ENCODE measurements at regions not wholly inside any gene's neighbourhood (a gene's known extent, or its start where the extent isn't known, plus 50 kb on each side); places are given as distances from the start of the nearest gene placed in this dataset.
A peak's percentile ranks its signal among the peaks of the same experiment; 100 is the strongest.

DNA sequence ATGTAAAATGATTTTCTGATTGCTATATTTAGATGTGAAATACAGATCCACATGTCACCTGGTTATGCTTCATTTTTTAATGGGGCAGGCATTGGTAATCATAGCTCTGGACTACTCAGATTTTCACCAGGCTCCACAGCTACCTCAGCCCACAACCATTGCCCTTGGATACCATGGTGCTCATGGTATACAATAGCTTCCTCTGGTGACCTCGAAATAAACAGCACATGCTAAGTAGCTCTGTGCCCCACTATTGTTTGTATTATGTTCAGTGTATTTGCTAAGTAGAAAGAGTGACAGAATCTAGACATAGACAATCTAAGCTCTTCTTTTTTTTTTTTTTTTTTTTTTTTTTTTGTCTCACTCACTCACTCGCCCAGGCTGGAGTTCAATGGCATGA is 274.4 kb upstream of the USP15 start:
- H3K9me3 Mint-ChIP-seq: peaks cover 5% of the 10 kb centered on the region
- no peak overlapping the region for H3K4me3 Mint-ChIP-seq
- H3K36me3 Mint-ChIP-seq (ENCODE audit: low read depth): no peaks in the 10 kb centered on the region
- no peaks in the 10 kb centered on the region for H3K27me3 Mint-ChIP-seq (ENCODE audit: low read depth, poor library complexity)
- no peak overlapping the region for H3K27ac Mint-ChIP-seq
- no peak for DNase-seq
- TF ChIP-seq, protein P1, sequence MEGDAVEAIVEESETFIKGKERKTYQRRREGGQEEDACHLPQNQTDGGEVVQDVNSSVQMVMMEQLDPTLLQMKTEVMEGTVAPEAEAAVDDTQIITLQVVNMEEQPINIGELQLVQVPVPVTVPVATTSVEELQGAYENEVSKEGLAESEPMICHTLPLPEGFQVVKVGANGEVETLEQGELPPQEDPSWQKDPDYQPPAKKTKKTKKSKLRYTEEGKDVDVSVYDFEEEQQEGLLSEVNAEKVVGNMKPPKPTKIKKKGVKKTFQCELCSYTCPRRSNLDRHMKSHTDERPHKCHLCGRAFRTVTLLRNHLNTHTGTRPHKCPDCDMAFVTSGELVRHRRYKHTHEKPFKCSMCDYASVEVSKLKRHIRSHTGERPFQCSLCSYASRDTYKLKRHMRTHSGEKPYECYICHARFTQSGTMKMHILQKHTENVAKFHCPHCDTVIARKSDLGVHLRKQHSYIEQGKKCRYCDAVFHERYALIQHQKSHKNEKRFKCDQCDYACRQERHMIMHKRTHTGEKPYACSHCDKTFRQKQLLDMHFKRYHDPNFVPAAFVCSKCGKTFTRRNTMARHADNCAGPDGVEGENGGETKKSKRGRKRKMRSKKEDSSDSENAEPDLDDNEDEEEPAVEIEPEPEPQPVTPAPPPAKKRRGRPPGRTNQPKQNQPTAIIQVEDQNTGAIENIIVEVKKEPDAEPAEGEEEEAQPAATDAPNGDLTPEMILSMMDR (IDR thresholded peaks at IDR 0.05): no peak
- H3K4me1 Mint-ChIP-seq: no peaks in the 10 kb centered on the region

DNA sequence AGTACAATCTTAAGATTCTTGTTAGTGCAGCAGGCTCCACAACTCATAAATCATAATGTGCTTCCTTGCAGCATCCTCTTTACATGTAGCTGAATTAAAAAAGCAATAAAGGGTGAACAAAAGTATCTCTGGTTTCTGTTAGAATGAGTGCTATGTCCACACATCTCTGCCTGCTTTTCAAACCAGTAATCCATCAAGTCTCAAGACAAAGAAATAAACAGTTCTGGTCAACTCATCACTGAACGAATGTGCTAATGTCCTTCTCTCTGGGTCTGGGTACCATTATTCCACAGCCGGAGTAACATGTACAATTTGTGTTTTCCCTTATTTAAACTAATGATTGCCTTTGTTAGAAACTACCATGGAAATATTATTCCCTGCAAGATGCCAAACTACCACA is 273.0 kb upstream of the USP15 start:
- H3K4me3 Mint-ChIP-seq: no peak overlapping the region
- no peaks in the 10 kb centered on the region for H3K36me3 Mint-ChIP-seq (ENCODE audit: low read depth)
- no peaks in the 10 kb centered on the region for H3K4me1 Mint-ChIP-seq
- TF ChIP-seq, protein P1 (IDR thresholded peaks at IDR 0.05): no peak
- H3K27me3 Mint-ChIP-seq (ENCODE audit: low read depth, poor library complexity): no peaks in the 10 kb centered on the region
- no peak for DNase-seq
- H3K9me3 Mint-ChIP-seq: no peaks in the 10 kb centered on the region
- H3K27ac Mint-ChIP-seq: no peak overlapping the region

DNA sequence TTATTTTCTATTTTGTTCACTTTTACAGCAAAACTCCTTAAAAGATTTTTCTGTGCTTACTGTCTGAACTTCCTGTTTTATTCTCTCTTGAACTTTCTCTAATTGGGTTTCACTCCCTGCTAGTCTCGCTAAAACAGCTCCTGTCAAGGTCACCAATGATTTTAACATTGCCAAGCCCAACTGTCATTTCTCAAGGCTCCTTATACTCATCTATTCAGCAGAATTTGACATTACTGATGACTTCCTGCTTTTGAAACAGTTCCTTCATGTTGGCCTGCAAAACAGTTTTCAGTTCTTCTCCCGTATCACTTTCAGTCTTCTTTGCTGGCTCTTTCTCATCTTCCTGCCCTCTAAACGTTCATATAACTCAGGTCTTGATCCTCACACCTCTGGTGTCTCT is 268.5 kb upstream of the USP15 start:
- no peaks in the 10 kb centered on the region for H3K27me3 Mint-ChIP-seq (ENCODE audit: low read depth, poor library complexity)
- no peaks in the 10 kb centered on the region for H3K4me1 Mint-ChIP-seq
- DNase-seq: no peak

DNA sequence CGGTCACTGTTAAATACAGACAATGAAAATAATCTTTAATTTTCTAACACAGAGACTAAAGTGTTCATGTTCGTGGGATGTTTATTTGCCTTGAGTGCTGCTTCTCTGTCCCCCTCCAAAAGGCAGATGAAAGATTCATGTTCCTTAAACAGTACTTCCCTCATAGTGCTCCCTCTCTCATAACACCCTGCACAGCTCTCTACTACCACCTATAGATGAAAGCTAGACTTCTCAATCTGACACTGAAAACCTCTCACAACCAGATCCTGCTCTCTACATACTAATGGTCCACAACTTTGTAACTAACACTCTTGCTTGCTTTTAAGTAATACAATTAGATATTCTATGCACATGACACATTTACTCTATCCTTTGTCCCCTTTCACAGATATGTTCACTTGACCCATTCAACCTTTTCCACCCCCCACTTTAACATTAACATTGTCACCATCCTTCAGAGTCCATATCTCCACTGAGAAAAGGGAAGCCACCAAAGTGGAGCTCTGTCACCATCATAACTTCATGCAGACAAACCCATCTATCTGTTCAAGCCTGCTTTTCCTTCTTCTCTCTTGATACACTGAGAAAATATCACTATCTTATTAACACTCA is 266.4 kb upstream of the USP15 start:
- DNase-seq: peak; percentile 5
- no peaks in the 10 kb centered on the region for H3K9me3 Mint-ChIP-seq
- H3K36me3 Mint-ChIP-seq (ENCODE audit: low read depth): no peaks in the 10 kb centered on the region
- H3K4me1 Mint-ChIP-seq: no peaks in the 10 kb centered on the region
- no peak overlapping the region for H3K4me3 Mint-ChIP-seq
- TF ChIP-seq, protein P1 (IDR thresholded peaks at IDR 0.05): peak; percentile 81
- no peak overlapping the region for H3K27ac Mint-ChIP-seq
- no peaks in the 10 kb centered on the region for H3K27me3 Mint-ChIP-seq (ENCODE audit: low read depth, poor library complexity)

More for the DNA sequence above, 268.5 kb upstream of the USP15 start:
- no peaks in the 10 kb centered on the region for H3K36me3 Mint-ChIP-seq (ENCODE audit: low read depth)
- no peak overlapping the region for H3K4me3 Mint-ChIP-seq
- TF ChIP-seq, protein P1 (IDR thresholded peaks at IDR 0.05): no peak
- no peaks in the 10 kb centered on the region for H3K9me3 Mint-ChIP-seq
- H3K27ac Mint-ChIP-seq: no peak overlapping the region

DNA sequence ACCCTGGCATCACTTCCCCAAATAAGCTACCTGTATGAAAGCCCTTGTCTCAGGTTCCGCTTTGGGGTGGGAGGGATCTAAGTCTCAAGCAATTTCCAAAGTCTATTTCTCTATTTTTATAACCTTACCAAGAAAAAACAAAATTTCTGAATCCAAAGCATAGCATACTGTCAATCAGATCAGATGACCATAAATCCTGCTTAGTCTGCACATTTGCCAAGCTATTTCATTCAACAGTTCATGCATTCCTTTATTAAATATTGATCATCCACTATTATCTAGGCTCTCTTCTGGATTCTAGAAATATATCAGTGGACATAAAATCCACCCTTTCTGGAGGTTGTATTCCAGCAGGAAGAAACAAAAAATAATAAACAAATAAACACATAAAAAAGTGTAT is 263.5 kb upstream of the USP15 start:
- H3K4me1 Mint-ChIP-seq: no peaks in the 10 kb centered on the region

DNA sequence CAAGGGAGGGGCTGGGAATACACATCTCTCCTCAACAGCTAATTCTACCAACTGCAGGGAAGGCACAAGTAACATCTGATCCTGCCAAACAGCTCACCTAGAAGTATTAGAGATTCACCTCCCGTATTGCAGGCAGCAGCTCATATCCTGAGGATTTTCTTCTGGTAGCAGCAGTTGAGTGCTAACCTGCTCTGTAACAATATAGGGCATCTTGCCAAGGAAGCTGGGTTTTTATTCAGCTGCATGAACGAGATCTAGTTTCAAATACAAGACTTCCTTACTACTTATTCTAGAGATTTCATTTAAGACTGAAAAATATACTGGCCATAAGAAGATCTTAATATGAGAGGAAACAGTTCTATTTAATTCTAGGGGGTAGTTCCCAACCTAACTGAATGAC is 261.4 kb upstream of the USP15 start:
- no peak overlapping the region for H3K4me3 Mint-ChIP-seq
- no peaks in the 10 kb centered on the region for H3K27me3 Mint-ChIP-seq (ENCODE audit: low read depth, poor library complexity)
- no peaks in the 10 kb centered on the region for H3K4me1 Mint-ChIP-seq
- TF ChIP-seq, protein P1 (IDR thresholded peaks at IDR 0.05): no peak
- DNase-seq: no peak
- H3K36me3 Mint-ChIP-seq (ENCODE audit: low read depth): no peaks in the 10 kb centered on the region
- no peaks in the 10 kb centered on the region for H3K9me3 Mint-ChIP-seq
- H3K27ac Mint-ChIP-seq: no peak overlapping the region

More for the DNA sequence above, 263.5 kb upstream of the USP15 start:
- no peak for DNase-seq
- H3K27me3 Mint-ChIP-seq (ENCODE audit: low read depth, poor library complexity): no peaks in the 10 kb centered on the region
- TF ChIP-seq, protein P1 (IDR thresholded peaks at IDR 0.05): no peak
- H3K36me3 Mint-ChIP-seq (ENCODE audit: low read depth): no peaks in the 10 kb centered on the region
- H3K4me3 Mint-ChIP-seq: no peak overlapping the region
- H3K27ac Mint-ChIP-seq: no peak overlapping the region
- H3K9me3 Mint-ChIP-seq: no peaks in the 10 kb centered on the region

Data from nephron progenitor cell (in vitro differentiated cells).